ENCODE measurements at regions not wholly inside any gene's neighbourhood (a gene's known extent, or its start where the extent isn't known, plus 50 kb on each side); places are given as distances from the start of the nearest gene placed in this dataset.

GRCh38 chr1:94730450-94730849 lies 89.7 kb upstream of the SLC44A3 start:
- no peak for TF ChIP-seq CTCF (IDR thresholded peaks at IDR 0.05; ENCODE audit: insufficient read depth, low read length, poor library complexity, severe bottlenecking)
- no peak for DNase-seq (ENCODE audit: low read depth)
- Histone ChIP-seq H3K4me3 (ENCODE audit: low read depth, low read length) (no peak overlapping the region), H3K36me3 (ENCODE audit: control insufficient read depth, insufficient read depth, low read length) (no peaks in the 10 kb centered on the region), H3K27me3 (ENCODE audit: control insufficient read depth, insufficient read depth, low read length) (no peaks in the 10 kb centered on the region)

DNA sequence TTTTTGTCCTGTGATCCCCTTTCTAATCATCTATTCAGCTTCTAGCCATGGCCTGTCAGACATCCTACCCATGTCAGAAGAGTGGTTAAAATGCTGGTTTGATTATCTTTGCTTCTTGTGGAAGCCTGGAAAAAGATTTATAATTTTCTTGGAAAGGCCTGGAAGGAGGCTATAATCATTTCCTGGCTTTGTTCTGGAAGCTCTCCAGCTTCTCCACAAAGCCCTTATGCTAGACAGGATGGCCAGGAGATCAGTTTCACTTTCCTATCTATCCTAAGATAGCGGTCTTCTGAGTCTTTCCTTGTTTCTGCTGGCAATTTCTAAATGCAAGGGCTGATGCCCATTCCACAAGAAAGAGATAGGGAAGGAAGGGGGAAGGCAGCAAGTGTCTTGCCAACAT lies 90.9 kb upstream of the SLC44A3 start:
- Histone ChIP-seq H3K36me3 (ENCODE audit: control insufficient read depth, insufficient read depth, low read length) (no peaks in the 10 kb centered on the region), H3K27me3 (ENCODE audit: control insufficient read depth, insufficient read depth, low read length) (no peaks in the 10 kb centered on the region), H3K4me3 (ENCODE audit: low read depth, low read length) (no peak overlapping the region)
- TF ChIP-seq CTCF (IDR thresholded peaks at IDR 0.05; ENCODE audit: insufficient read depth, low read length, poor library complexity, severe bottlenecking): no peak
- DNase-seq (ENCODE audit: low read depth): no peak

DNA sequence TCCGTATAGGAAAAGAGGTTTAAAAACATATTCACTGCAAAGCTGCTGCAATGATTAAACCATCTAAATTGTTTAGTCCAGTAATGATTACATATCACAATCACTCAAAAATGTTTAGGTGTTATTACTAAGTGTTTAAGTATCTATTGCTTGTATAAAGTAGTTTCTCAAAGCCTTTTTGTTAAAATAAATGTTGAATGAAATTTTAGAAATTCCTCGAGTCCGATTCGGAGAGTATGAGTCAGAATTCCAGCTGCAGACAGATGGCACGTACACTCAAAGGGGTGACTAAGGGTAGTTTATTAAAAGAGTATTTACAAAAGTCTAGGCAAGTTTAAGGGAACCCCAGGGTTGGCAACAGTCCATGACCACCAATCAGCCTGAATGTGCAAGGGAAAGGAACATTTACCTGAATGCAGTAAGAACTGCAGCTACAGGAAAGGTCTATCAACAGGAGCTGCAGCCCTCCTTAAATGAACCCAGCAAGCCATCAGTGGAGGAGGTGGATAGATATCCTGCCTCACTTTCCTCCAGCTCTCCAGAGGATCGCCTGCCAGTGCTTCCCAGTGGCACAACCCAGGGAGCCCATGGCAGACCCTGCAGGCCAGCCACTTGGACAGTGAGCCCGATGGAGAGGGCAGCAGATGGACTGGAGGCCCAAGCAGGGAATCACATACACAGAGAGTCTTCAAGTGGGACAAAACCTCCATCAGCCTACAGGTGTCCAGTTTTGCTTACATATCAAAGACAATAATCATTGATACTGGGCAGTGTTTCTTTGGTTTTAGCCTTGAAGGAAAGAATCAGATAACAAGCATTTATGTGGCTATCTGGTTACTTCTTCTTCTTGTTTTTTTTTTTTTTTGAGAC lies 92.1 kb upstream of the SLC44A3 start:
- H3K36me3 ChIP-seq (ENCODE audit: control insufficient read depth, insufficient read depth, low read length): no peaks in the 10 kb centered on the region
- no peak overlapping the region for H3K4me3 ChIP-seq (ENCODE audit: low read depth, low read length)
- H3K27me3 ChIP-seq (ENCODE audit: control insufficient read depth, insufficient read depth, low read length): no peaks in the 10 kb centered on the region
- TF ChIP-seq CTCF (IDR thresholded peaks at IDR 0.05; ENCODE audit: insufficient read depth, low read length, poor library complexity, severe bottlenecking): no peak
- peak; percentile 82 for DNase-seq (ENCODE audit: low read depth)

DNA sequence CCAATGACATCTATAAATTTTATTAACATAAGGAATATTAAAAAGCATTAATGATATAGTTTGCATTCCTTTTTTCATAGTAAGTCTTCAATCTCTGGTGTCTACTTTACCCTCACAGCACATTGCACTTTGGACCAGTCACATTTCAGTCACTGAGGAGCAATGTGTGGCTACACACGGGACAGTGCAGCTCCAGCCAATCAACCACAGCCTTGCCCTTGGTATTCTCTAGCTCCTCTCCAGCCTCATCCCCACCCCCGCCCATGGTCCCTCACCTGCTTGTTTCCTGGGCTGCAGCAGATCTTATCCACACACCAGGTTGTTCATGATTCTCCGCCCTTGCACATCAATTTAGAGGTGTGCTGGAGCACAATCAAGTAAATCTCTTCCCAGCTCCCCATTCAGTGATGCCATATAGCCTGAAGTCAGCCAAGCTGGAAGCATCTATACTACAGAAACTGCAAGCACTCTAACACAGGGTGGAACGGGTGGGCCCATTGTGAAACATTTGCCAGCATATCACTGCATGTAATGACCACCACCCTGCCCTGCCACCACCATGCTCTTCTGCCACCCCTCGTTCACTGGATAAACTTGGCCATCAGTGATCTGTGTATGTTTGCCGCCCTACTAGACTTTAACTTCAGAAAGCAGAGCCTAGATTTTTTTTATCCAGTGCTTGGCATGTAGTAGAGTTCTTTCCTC lies 93.0 kb upstream of the SLC44A3 start:
- no peak for TF ChIP-seq CTCF (IDR thresholded peaks at IDR 0.05; ENCODE audit: insufficient read depth, low read length, poor library complexity, severe bottlenecking)
- DNase-seq (ENCODE audit: low read depth): no peak
- no peak overlapping the region for H3K4me3 ChIP-seq (ENCODE audit: low read depth, low read length)
- no peaks in the 10 kb centered on the region for H3K36me3 ChIP-seq (ENCODE audit: control insufficient read depth, insufficient read depth, low read length)
- H3K27me3 ChIP-seq (ENCODE audit: control insufficient read depth, insufficient read depth, low read length): no peaks in the 10 kb centered on the region

DNA sequence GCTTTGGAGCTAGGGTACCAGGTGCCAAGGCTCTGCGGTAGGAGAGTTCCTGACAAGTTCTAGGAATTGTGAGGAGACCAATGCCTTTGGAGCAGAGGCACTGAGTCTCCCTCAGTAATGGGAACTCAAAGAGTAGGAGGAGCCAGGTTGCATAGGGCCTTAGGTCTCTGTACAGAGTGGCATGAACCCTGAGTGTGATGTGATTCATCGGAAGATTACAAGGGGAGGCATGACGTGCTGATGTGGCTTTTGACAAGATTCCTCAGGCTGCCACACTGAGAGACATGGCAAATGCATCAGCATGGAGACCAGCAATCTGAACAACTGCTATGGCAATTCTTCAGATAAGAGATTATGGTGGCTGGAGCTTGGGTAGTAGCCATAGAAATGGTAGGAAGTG lies 94.6 kb upstream of the SLC44A3 start:
- Histone ChIP-seq H3K27me3 (ENCODE audit: control insufficient read depth, insufficient read depth, low read length) (no peaks in the 10 kb centered on the region), H3K36me3 (ENCODE audit: control insufficient read depth, insufficient read depth, low read length) (no peaks in the 10 kb centered on the region), H3K4me3 (ENCODE audit: low read depth, low read length) (no peak overlapping the region)
- DNase-seq (ENCODE audit: low read depth): no peak
- no peak for TF ChIP-seq CTCF (IDR thresholded peaks at IDR 0.05; ENCODE audit: insufficient read depth, low read length, poor library complexity, severe bottlenecking)

Data from kidney epithelial cell (primary cell).